GM12878 (cell line): ENCODE measurements at regions not wholly inside any gene's neighbourhood (a gene's known extent, or its start where the extent isn't known, plus 50 kb on each side); places are given as distances from the start of the nearest gene placed in this dataset.

ENCODE experiments used
- CBX3 ChIP-seq: fragments of 200-600 bp; sonication (generic); IDR thresholded peaks from 2 replicates; pipeline ENCODE4 v1.6.1; 2016; ENCODE audit warnings: low read depth, borderline replicate concordance
- CREB1 ChIP-seq: IDR thresholded peaks from 2 replicates; pipeline ENCODE4 v1.6.1; 2012; ENCODE audit warnings: low read depth, mild to moderate bottlenecking, inconsistent platforms
- EP300 ChIP-seq, 2 experiments: fragments of 150-350 bp in 1 of 2; IDR thresholded peaks; 2 replicates each; pipeline ENCODE4 v1.6.1; 2011 to 2012; ENCODE audit warnings: low read depth in 2 of 2, low read length in 2 of 2, borderline replicate concordance in 1 of 2, improper control_type of control experiment in 1 of 2, inconsistent platforms in 1 of 2; ENCODE audit not compliant: control insufficient read depth in 1 of 2
- FOXK2 ChIP-seq: fragments of 450-650 bp; IDR thresholded peaks from 2 replicates; pipeline ENCODE4 v1.6.1; 2017; ENCODE audit warnings: mild to moderate bottlenecking, moderate library complexity
- KAT2A ChIP-seq: conservative IDR thresholded peaks from 2 replicates; pipeline ENCODE4 v1.6.1; 2011; ENCODE audit warnings: low read depth, low read length; ENCODE audit not compliant: control insufficient read depth
- KDM1A ChIP-seq: fragments of 200-600 bp; sonication (generic); IDR thresholded peaks from 2 replicates; pipeline ENCODE4 v1.6.1; 2016; ENCODE audit warnings: borderline replicate concordance
- MEF2A ChIP-seq: IDR thresholded peaks from 2 replicates; pipeline ENCODE4 v1.6.1; 2011; ENCODE audit warnings: low read depth, mild to moderate bottlenecking, low read length, moderate library complexity; ENCODE audit not compliant: insufficient read depth
- MEF2B ChIP-seq: fragments of 450-650 bp; IDR thresholded peaks from 2 replicates; pipeline ENCODE4 v1.6.1; 2018; ENCODE audit warnings: mild to moderate bottlenecking, moderate library complexity; ENCODE audit not compliant: partially characterized antibody, poor library complexity, severe bottlenecking
- MTA2 ChIP-seq: fragments of 450-650 bp; IDR thresholded peaks from 2 replicates; pipeline ENCODE4 v1.6.1; 2016; ENCODE audit warnings: low read depth, mild to moderate bottlenecking, moderate library complexity
- PML ChIP-seq: IDR thresholded peaks from 2 replicates; pipeline ENCODE4 v1.6.1; 2012; ENCODE audit warnings: low read length, inconsistent platforms
- RAD21 ChIP-seq: IDR thresholded peaks from 2 replicates; pipeline ENCODE4 v1.6.1; 2011; ENCODE audit warnings: mild to moderate bottlenecking, low read depth, low read length, moderate library complexity; ENCODE audit not compliant: insufficient read depth
- SMAD5 ChIP-seq: IDR thresholded peaks from 2 replicates; pipeline ENCODE4 v1.6.1; 2016; ENCODE audit warnings: antibody characterized with exemption, low read depth
- SREBF2 ChIP-seq: IDR thresholded peaks from 2 replicates; pipeline ENCODE4 v1.6.1; 2012; ENCODE audit warnings: mild to moderate bottlenecking, low read length
- SUZ12 ChIP-seq: fragments of 200-600 bp; sonication (generic); IDR thresholded peaks from one replicate; pipeline ENCODE4 v1.6.1; 2018; ENCODE audit warnings: antibody characterized with exemption, mild to moderate bottlenecking; ENCODE audit not compliant: unreplicated experiment
- TF ChIP-seq, protein P1 (sequence below): fragments of 150-350 bp; IDR thresholded peaks from 2 replicates; pipeline ENCODE4 v1.6.1; 2014; ENCODE audit warnings: mild to moderate bottlenecking, low read depth, low read length
- TF ChIP-seq, protein P2 (sequence below): fragments of 450-650 bp; IDR thresholded peaks from 2 replicates; pipeline ENCODE4 v1.6.1; 2016; ENCODE audit warnings: mild to moderate bottlenecking, moderate library complexity, borderline replicate concordance
- TF ChIP-seq, protein P3 (sequence below): fragments of 450-650 bp; IDR thresholded peaks from 2 replicates; pipeline ENCODE4 v1.6.1; 2017; ENCODE audit warnings: mild to moderate bottlenecking
- TF ChIP-seq, protein P4 (sequence below): fragments of 450-650 bp; IDR thresholded peaks from 2 replicates; pipeline ENCODE4 v1.6.1; 2018; ENCODE audit warnings: borderline replicate concordance, mild to moderate bottlenecking; ENCODE audit not compliant: partially characterized antibody
- TF ChIP-seq, protein P5 (sequence below): IDR thresholded peaks from 2 replicates; pipeline ENCODE4 v1.6.1; 2012; ENCODE audit warnings: low read depth, low read length, improper control_type of control experiment

DNA sequence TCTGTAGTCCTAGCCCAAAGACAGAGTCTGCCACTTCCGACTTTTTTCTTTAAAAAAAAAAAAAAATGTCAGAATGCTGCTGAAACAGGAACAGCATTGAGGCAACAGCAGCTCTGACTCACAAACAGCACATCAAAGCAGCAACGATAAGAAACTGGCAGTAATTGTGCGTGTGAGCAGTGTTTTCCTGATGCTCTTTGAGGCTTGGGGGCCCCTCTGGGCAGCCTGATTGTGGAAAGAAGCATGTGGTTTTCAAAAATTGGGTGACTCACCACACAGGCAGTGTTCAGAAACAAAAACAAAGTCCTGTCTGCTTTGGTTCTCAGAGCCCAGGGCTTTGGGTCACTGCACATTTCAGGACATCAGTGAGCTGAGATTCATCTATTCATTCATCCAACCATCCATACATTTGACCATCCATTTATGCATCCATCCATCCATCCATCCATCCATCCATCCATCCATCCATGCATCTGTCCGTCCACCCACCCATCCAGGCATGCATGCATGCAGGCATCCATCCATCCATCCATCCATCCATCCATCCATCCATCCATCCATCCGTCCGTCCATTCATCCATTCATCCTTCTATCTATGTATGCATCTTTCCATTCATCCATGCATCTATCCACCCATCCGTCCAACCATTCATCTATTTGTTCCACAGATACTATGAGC, 308.4 kb downstream of the RPLP1 start (continued):
- TF ChIP-seq, protein P1, sequence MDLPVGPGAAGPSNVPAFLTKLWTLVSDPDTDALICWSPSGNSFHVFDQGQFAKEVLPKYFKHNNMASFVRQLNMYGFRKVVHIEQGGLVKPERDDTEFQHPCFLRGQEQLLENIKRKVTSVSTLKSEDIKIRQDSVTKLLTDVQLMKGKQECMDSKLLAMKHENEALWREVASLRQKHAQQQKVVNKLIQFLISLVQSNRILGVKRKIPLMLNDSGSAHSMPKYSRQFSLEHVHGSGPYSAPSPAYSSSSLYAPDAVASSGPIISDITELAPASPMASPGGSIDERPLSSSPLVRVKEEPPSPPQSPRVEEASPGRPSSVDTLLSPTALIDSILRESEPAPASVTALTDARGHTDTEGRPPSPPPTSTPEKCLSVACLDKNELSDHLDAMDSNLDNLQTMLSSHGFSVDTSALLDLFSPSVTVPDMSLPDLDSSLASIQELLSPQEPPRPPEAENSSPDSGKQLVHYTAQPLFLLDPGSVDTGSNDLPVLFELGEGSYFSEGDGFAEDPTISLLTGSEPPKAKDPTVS: no peak
- TF ChIP-seq FOXK2 (no peak), CREB1 (0 out of 2 replicates have a peak, but pooled peaks have one; percentile 35), MEF2A (peak; percentile 68; the same call in 1 of the 2 replicates), MEF2B (peak; percentile 25), RAD21 (no peak), EP300 (IDR thresholded peaks at IDR 0.05; ENCODE audit: borderline replicate concordance in 1 of 2, control insufficient read depth in 1 of 2, low read depth in 2 of 2, low read length in 2 of 2) (peak; percentile 40 to 65; a peak in 2 of 4 replicates), KDM1A (no peak), CBX3 (no peak), SUZ12 (no peak), SMAD5 (no peak), MTA2 (peak; percentile 77), PML (no peak), KAT2A (no peak), SREBF2 (no peak)
- TF ChIP-seq, protein P2, sequence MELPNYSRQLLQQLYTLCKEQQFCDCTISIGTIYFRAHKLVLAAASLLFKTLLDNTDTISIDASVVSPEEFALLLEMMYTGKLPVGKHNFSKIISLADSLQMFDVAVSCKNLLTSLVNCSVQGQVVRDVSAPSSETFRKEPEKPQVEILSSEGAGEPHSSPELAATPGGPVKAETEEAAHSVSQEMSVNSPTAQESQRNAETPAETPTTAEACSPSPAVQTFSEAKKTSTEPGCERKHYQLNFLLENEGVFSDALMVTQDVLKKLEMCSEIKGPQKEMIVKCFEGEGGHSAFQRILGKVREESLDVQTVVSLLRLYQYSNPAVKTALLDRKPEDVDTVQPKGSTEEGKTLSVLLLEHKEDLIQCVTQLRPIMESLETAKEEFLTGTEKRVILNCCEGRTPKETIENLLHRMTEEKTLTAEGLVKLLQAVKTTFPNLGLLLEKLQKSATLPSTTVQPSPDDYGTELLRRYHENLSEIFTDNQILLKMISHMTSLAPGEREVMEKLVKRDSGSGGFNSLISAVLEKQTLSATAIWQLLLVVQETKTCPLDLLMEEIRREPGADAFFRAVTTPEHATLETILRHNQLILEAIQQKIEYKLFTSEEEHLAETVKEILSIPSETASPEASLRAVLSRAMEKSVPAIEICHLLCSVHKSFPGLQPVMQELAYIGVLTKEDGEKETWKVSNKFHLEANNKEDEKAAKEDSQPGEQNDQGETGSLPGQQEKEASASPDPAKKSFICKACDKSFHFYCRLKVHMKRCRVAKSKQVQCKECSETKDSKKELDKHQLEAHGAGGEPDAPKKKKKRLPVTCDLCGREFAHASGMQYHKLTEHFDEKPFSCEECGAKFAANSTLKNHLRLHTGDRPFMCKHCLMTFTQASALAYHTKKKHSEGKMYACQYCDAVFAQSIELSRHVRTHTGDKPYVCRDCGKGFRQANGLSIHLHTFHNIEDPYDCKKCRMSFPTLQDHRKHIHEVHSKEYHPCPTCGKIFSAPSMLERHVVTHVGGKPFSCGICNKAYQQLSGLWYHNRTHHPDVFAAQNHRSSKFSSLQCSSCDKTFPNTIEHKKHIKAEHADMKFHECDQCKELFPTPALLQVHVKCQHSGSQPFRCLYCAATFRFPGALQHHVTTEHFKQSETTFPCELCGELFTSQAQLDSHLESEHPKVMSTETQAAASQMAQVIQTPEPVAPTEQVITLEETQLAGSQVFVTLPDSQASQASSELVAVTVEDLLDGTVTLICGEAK: no peak
- TF ChIP-seq, protein P3, sequence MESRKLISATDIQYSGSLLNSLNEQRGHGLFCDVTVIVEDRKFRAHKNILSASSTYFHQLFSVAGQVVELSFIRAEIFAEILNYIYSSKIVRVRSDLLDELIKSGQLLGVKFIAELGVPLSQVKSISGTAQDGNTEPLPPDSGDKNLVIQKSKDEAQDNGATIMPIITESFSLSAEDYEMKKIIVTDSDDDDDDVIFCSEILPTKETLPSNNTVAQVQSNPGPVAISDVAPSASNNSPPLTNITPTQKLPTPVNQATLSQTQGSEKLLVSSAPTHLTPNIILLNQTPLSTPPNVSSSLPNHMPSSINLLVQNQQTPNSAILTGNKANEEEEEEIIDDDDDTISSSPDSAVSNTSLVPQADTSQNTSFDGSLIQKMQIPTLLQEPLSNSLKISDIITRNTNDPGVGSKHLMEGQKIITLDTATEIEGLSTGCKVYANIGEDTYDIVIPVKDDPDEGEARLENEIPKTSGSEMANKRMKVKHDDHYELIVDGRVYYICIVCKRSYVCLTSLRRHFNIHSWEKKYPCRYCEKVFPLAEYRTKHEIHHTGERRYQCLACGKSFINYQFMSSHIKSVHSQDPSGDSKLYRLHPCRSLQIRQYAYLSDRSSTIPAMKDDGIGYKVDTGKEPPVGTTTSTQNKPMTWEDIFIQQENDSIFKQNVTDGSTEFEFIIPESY: no peak
- TF ChIP-seq, protein P4, sequence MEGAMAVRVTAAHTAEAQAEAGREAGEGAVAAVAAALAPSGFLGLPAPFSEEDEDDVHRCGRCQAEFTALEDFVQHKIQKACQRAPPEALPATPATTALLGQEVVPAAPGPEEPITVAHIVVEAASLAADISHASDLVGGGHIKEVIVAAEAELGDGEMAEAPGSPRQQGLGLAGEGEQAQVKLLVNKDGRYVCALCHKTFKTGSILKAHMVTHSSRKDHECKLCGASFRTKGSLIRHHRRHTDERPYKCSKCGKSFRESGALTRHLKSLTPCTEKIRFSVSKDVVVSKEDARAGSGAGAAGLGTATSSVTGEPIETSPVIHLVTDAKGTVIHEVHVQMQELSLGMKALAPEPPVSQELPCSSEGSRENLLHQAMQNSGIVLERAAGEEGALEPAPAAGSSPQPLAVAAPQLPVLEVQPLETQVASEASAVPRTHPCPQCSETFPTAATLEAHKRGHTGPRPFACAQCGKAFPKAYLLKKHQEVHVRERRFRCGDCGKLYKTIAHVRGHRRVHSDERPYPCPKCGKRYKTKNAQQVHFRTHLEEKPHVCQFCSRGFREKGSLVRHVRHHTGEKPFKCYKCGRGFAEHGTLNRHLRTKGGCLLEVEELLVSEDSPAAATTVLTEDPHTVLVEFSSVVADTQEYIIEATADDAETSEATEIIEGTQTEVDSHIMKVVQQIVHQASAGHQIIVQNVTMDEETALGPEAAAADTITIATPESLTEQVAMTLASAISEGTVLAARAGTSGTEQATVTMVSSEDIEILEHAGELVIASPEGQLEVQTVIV: no peak
- TF ChIP-seq, protein P5, sequence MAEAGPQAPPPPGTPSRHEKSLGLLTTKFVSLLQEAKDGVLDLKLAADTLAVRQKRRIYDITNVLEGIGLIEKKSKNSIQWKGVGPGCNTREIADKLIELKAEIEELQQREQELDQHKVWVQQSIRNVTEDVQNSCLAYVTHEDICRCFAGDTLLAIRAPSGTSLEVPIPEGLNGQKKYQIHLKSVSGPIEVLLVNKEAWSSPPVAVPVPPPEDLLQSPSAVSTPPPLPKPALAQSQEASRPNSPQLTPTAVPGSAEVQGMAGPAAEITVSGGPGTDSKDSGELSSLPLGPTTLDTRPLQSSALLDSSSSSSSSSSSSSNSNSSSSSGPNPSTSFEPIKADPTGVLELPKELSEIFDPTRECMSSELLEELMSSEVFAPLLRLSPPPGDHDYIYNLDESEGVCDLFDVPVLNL: no peak
